SJCRH30 (cell line): ENCODE measurements at regions not wholly inside any gene's neighbourhood (a gene's known extent, or its start where the extent isn't known, plus 50 kb on each side); places are given as distances from the start of the nearest gene placed in this dataset.

Experiments
- DNase-seq, 2 experiments: peaks; one replicate each; pipeline ENCODE4 v3.0.0-alpha.2; 2015 to 2020
- H3K27ac ChIP-seq: fragments of 250-450 bp; sonication (Bioruptor Pico); 2 replicates; pipeline ENCODE4 v1.5.1; 2020; ENCODE audit warnings: mild to moderate bottlenecking, moderate library complexity
- H3K27me3 ChIP-seq: fragments of 250-450 bp; sonication (Bioruptor Pico); 2 replicates; pipeline ENCODE4 v1.5.1; 2020; ENCODE audit warnings: mild to moderate bottlenecking, moderate library complexity
- H3K36me3 ChIP-seq: fragments of 250-450 bp; sonication (Bioruptor Pico); 2 replicates; pipeline ENCODE4 v1.5.1; 2020; ENCODE audit warnings: mild to moderate bottlenecking, moderate library complexity
- H3K4me1 ChIP-seq: fragments of 250-450 bp; sonication (Bioruptor Pico); 2 replicates; pipeline ENCODE4 v1.5.1; 2020; ENCODE audit warnings: mild to moderate bottlenecking, moderate library complexity
- H3K4me3 ChIP-seq: fragments of 250-450 bp; sonication (Bioruptor Pico); 2 replicates; pipeline ENCODE4 v1.5.1; 2020; ENCODE audit warnings: mild to moderate bottlenecking, moderate library complexity
- H3K9me3 ChIP-seq: fragments of 250-450 bp; sonication (Bioruptor Pico); replicated peaks from 2 replicates; pipeline ENCODE4 v1.5.1; 2020; ENCODE audit warnings: mild to moderate bottlenecking, moderate library complexity

DNA sequence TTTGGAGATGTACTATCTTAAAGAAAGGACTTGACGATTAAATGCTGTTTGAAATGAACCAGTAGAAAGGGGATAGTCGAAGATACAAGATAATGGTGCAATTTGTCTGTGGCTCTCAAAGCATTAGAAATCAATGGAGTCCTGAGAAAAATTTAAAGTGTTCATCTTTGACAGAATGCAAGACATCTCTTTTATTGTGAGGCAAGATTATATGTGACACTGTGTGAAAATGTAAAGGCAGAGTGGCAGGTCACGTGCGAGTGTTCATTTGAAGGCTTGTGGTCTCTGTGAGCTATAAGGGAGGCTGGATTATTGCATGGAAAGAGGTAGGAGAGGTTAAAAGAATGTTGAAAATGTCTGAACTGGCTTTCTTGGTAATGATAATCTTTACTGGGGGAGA is 709.2 kb downstream of the DSC3 start:
- H3K36me3 ChIP-seq, result no peaks in the 10 kb centered on the region
- DNase-seq, result no peak
- no peaks in the 10 kb centered on the region for H3K4me1 ChIP-seq
- H3K9me3 ChIP-seq, result no peaks in the 10 kb centered on the region
- no peak overlapping the region for H3K4me3 ChIP-seq
- H3K27ac ChIP-seq, result no peak overlapping the region
- H3K27me3 ChIP-seq, result no peaks in the 10 kb centered on the region

DNA sequence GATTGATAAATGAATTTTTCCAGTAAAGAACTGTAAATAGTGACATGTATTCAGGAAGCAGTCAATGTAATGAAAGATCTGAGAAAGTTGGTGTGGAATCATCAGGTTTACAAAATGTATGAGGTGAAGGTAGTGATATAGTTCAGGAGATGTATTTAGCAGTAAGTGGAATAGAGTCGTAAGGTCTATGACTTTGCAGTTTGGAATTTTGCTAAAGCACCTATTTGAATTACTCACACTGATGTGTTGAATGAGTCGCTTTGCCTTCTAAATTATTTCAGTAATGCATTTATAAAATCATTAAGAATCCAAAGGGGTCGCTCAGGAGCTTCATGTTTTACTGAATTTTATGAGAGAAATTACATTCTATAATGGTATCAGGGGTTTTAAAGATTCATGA is 713.7 kb downstream of the DSC3 start:
- no peak overlapping the region for H3K4me3 ChIP-seq
- no peaks in the 10 kb centered on the region for H3K36me3 ChIP-seq
- no peaks in the 10 kb centered on the region for H3K9me3 ChIP-seq
- H3K27me3 ChIP-seq, result no peaks in the 10 kb centered on the region
- DNase-seq, result no peak
- no peak overlapping the region for H3K27ac ChIP-seq
- H3K4me1 ChIP-seq, result no peaks in the 10 kb centered on the region

DNA sequence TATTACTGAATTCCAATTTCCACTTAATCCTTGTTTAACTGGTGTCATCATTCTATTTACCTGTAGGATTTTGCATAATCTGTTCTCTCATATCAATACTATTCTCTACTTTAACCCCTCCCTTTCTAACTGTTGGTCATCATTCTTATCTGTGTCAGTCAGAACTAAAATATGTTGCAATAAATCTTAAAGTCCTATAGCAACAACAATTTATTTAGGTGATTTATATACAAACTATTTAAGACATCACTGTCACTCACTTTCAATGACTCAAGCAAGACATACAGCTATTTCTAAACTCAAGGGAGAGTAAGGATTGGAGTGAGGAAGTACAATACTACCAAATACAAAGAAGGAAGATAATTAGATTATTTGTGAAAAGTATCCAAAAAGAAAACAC is 740.4 kb downstream of the DSC3 start:
- no peaks in the 10 kb centered on the region for H3K27me3 ChIP-seq
- H3K9me3 ChIP-seq, result no peaks in the 10 kb centered on the region
- no peaks in the 10 kb centered on the region for H3K4me1 ChIP-seq
- H3K36me3 ChIP-seq, result no peaks in the 10 kb centered on the region
- DNase-seq, result no peak
- no peak overlapping the region for H3K27ac ChIP-seq
- no peak overlapping the region for H3K4me3 ChIP-seq

DNA sequence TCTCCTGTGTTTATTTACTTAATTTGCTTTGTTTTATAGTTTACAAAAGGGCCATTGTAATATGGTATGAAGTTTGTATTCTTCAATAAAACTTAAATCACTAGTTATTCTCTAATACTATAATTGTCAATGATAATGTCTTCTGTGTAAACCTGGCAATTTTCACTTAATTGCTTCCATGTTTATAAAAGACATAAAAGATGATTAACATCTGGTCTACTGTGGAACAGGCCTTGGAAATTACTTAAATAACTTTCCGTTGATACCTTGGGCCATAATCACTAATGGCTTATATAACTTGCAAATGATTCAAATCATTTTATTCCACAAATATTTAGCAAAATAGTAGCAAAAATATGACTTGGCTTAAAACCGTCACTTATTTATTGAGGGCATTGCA is 743.8 kb downstream of the DSC3 start:
- no peaks in the 10 kb centered on the region for H3K36me3 ChIP-seq
- H3K4me3 ChIP-seq, result no peak overlapping the region
- no peak overlapping the region for H3K27ac ChIP-seq
- DNase-seq, result no peak
- H3K4me1 ChIP-seq, result no peaks in the 10 kb centered on the region
- H3K27me3 ChIP-seq, result no peaks in the 10 kb centered on the region
- H3K9me3 ChIP-seq, result no peaks in the 10 kb centered on the region

GRCh38 chr18:30288662-30289414 is 753.7 kb downstream of the DSC3 start:
- Histone ChIP-seq H3K27ac (no peak overlapping the region), H3K4me1 (no peaks in the 10 kb centered on the region), H3K36me3 (no peaks in the 10 kb centered on the region), H3K4me3 (no peak overlapping the region), H3K27me3 (no peaks in the 10 kb centered on the region), H3K9me3 (no peaks in the 10 kb centered on the region)
- no peak for DNase-seq

GRCh38 chr18:30280861-30281470 is 761.6 kb downstream of the DSC3 start:
- H3K36me3 ChIP-seq, result no peaks in the 10 kb centered on the region
- DNase-seq, result peak; percentile 3 to 56
- no peaks in the 10 kb centered on the region for H3K4me1 ChIP-seq
- no peaks in the 10 kb centered on the region for H3K27me3 ChIP-seq
- H3K4me3 ChIP-seq, result no peak overlapping the region
- H3K27ac ChIP-seq, result no peak overlapping the region
- H3K9me3 ChIP-seq, result no peaks in the 10 kb centered on the region

GRCh38 chr18:30280186-30280585 is 762.4 kb downstream of the DSC3 start:
- no peak for DNase-seq
- H3K27me3 ChIP-seq, result no peaks in the 10 kb centered on the region
- no peaks in the 10 kb centered on the region for H3K36me3 ChIP-seq
- H3K27ac ChIP-seq, result no peak overlapping the region
- H3K4me3 ChIP-seq, result no peak overlapping the region
- no peaks in the 10 kb centered on the region for H3K4me1 ChIP-seq
- H3K9me3 ChIP-seq, result no peaks in the 10 kb centered on the region

DNA sequence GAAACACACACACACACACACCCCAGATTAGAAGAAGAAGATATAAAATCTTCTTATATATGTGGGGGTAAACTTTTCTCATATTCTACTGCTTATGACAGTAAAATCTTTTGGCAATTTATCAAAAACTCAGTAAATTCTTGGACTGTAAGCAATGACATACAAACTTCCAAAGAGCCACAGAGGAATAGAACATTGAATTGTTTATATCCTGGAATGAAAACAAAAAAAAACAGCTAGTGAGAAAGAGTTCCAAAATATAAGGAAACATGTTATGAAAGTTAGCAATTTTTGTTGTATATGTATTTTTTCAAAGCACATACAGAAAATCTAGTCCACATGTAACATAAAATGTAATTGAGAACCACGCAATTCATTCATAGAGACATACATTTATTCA is 764.9 kb downstream of the DSC3 start:
- Histone ChIP-seq H3K4me3 (no peak overlapping the region), H3K4me1 (no peaks in the 10 kb centered on the region), H3K9me3 (no peaks in the 10 kb centered on the region), H3K36me3 (no peaks in the 10 kb centered on the region), H3K27ac (no peak overlapping the region), H3K27me3 (no peaks in the 10 kb centered on the region)
- no peak for DNase-seq

DNA sequence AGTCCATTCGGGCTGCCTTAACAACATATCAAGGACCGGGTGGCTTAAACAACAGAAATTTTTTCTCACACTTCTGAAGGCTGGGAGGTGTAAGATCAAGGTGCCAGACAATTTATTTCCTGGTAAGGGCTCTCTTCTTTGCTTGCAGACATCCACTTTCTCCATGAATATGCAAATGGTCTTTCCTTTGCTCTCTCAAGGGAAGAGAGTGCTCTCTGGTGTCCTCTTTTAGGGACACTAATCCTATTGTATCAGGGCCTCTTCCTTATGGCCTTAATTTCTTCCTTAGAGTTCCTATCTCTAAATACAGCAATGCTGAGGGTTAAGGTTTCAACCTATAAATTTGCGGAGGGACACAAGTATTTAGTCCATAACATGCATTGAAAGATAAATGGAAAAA is 770.8 kb downstream of the DSC3 start:
- no peaks in the 10 kb centered on the region for H3K9me3 ChIP-seq
- no peak for DNase-seq
- no peaks in the 10 kb centered on the region for H3K4me1 ChIP-seq
- no peak overlapping the region for H3K4me3 ChIP-seq
- no peak overlapping the region for H3K27ac ChIP-seq
- H3K27me3 ChIP-seq, result no peaks in the 10 kb centered on the region
- H3K36me3 ChIP-seq, result no peaks in the 10 kb centered on the region

DNA sequence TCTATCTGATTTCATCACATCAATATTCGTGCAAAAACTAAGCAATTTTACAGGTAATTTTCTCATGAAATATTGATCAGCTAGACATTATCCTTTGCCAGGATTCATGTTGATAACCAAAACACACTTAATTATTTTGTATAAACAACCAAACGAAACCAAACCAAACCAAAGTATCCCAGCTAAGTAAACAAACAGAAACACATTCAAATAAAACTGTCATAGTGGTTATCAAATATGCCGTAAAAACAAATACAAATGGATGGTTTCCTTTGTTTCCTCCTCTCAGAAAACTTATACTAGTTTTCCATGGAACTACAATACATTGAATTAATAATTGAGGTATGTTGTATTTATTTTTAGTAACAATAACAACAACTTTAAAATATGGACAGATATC is 777.4 kb downstream of the DSC3 start:
- H3K9me3 ChIP-seq, result no peaks in the 10 kb centered on the region
- no peak for DNase-seq
- H3K4me3 ChIP-seq, result no peak overlapping the region
- H3K36me3 ChIP-seq, result no peaks in the 10 kb centered on the region
- no peak overlapping the region for H3K27ac ChIP-seq
- no peaks in the 10 kb centered on the region for H3K4me1 ChIP-seq
- H3K27me3 ChIP-seq, result no peaks in the 10 kb centered on the region

DNA sequence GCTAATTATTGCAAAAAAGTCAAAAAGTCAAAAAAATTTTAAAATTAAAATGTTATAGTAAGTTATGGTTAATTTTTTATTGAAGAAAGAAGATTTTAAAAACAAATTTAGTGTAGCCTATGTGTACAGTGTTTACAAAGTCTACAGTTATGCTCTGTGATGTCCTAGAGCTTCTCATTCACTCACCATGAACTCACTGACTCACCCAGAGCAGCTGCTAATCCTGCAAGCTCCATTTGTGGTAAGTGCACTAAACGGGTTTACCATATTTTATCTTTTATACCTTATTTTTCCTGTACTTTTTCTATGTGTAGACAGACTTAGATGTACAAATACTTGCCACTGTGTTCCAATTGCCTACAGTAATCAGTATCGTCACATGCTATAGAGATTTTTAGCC is 788.2 kb downstream of the DSC3 start:
- H3K27ac ChIP-seq, result no peak overlapping the region
- H3K9me3 ChIP-seq, result no peaks in the 10 kb centered on the region
- no peak overlapping the region for H3K4me3 ChIP-seq
- DNase-seq, result no peak
- H3K36me3 ChIP-seq, result no peaks in the 10 kb centered on the region
- no peaks in the 10 kb centered on the region for H3K27me3 ChIP-seq
- H3K4me1 ChIP-seq, result no peaks in the 10 kb centered on the region

- no peak overlapping the region for H3K27ac ChIP-seq
- H3K36me3 ChIP-seq, result no peaks in the 10 kb centered on the region
- DNase-seq, result no peak
- H3K27me3 ChIP-seq, result no peaks in the 10 kb centered on the region
- no peaks in the 10 kb centered on the region for H3K9me3 ChIP-seq
- no peaks in the 10 kb centered on the region for H3K4me1 ChIP-seq
- no peak overlapping the region for H3K4me3 ChIP-seq
These were observed 794.5 kb downstream of the DSC3 start for GRCh38 chr18:30248056-30248455.

DNA sequence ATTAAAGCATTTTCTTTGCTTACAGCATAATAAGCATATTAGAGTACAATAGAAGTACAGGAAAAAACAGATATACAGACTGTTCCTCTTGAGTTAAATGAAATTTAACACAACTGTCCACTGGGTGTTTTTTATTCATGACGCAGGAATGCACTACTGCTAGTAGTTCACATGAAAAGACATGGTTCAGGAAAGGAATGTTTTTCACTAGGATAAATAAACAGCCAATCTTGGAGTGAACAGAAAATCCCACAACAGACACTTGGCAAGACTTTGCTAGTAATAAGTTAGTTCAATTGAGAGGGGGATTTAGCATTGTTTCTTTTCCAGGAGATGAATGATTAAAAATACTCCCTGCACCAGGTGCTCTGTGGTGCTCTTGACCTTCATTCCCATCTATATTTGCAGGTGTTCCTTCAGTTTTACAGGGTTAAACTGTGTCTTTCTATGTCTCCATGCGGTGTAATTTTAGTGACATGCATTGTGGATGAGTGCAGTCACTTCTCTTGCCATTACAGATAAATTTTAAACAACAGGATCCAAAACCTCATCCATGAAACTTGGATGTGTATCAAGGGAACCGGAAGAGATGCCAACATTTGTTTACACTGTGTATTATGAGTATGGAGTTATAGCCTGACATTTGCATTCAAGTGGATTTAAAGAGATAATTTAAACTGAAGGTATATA is 796.6 kb downstream of the DSC3 start:
- Histone ChIP-seq H3K4me3 (no peak overlapping the region), H3K27ac (no peak overlapping the region), H3K9me3 (no peaks in the 10 kb centered on the region), H3K4me1 (no peaks in the 10 kb centered on the region), H3K27me3 (no peaks in the 10 kb centered on the region), H3K36me3 (no peaks in the 10 kb centered on the region)
- no peak for DNase-seq

- Histone ChIP-seq H3K27me3 (no peaks in the 10 kb centered on the region), H3K4me1 (no peaks in the 10 kb centered on the region), H3K9me3 (no peaks in the 10 kb centered on the region), H3K27ac (no peak overlapping the region), H3K36me3 (no peaks in the 10 kb centered on the region), H3K4me3 (no peak overlapping the region)
- no peak for DNase-seq
These were observed 807.8 kb downstream of the DSC3 start for GRCh38 chr18:30234755-30235154.

GRCh38 chr18:30211112-30211511 is 831.4 kb downstream of the DSC3 start:
- no peak overlapping the region for H3K4me3 ChIP-seq
- H3K27me3 ChIP-seq, result no peaks in the 10 kb centered on the region
- H3K9me3 ChIP-seq, result no peaks in the 10 kb centered on the region
- H3K27ac ChIP-seq, result no peak overlapping the region
- no peaks in the 10 kb centered on the region for H3K4me1 ChIP-seq
- H3K36me3 ChIP-seq, result no peaks in the 10 kb centered on the region
- no peak for DNase-seq
